Mesenchymal stem cell (in vitro differentiated cells and primary cell): ENCODE measurements at regions not wholly inside any gene's neighbourhood (a gene's known extent, or its start where the extent isn't known, plus 50 kb on each side); places are given as distances from the start of the nearest gene placed in this dataset.

Experiments
- DNase-seq: peaks from one replicate; pipeline ENCODE4 v3.0.0-alpha.2; 2013
- H2AFZ ChIP-seq: one replicate; pipeline ENCODE4 v1.6.1; 2013; ENCODE audit warnings: low read depth, mild to moderate bottlenecking, control low read depth, inconsistent platforms, low read length, moderate library complexity
- H2AK5ac ChIP-seq: 2 replicates; pipeline ENCODE4 v1.6.1; 2013; ENCODE audit warnings: low read length, moderate library complexity, mild to moderate bottlenecking, inconsistent platforms; ENCODE audit not compliant: severe bottlenecking
- H2BK120ac ChIP-seq: one replicate; pipeline ENCODE4 v1.6.1; 2013; ENCODE audit warnings: low read depth, mild to moderate bottlenecking, inconsistent platforms, low read length, moderate library complexity
- H2BK12ac ChIP-seq, 2 experiments: one replicate each; pipeline ENCODE4 v1.6.1; 2013; ENCODE audit warnings: inconsistent platforms in 2 of 2, low read length in 2 of 2, mild to moderate bottlenecking in 2 of 2, moderate library complexity in 2 of 2, control low read depth in 1 of 2
- H2BK15ac ChIP-seq: one replicate; pipeline ENCODE4 v1.6.1; 2013; ENCODE audit warnings: mild to moderate bottlenecking, low read depth, inconsistent platforms; ENCODE audit not compliant: poor library complexity, severe bottlenecking
- H2BK5ac ChIP-seq: 2 replicates; pipeline ENCODE4 v1.6.1; 2013; ENCODE audit warnings: low read depth, mild to moderate bottlenecking, low read length, control low read depth, inconsistent platforms; ENCODE audit not compliant: poor library complexity, severe bottlenecking
- H3K14ac ChIP-seq, 2 experiments: one replicate each; pipeline ENCODE4 v1.6.1; 2013; ENCODE audit warnings: inconsistent platforms in 2 of 2, low read length in 2 of 2, control low read depth in 1 of 2, mild to moderate bottlenecking in 1 of 2, moderate library complexity in 1 of 2
- H3K18ac ChIP-seq, 2 experiments: one replicate each; pipeline ENCODE4 v1.6.1; 2013; ENCODE audit warnings: inconsistent platforms in 2 of 2, low read length in 2 of 2, control low read depth in 1 of 2, low read depth in 1 of 2, mild to moderate bottlenecking in 1 of 2
- H3K23ac ChIP-seq, 2 experiments: one replicate each; pipeline ENCODE4 v1.6.1; 2013; ENCODE audit warnings: inconsistent platforms in 2 of 2, low read length in 2 of 2, mild to moderate bottlenecking in 2 of 2, moderate library complexity in 2 of 2, control low read depth in 1 of 2
- H3K27ac ChIP-seq: 2 replicates; pipeline ENCODE4 v1.5.1; 2013; ENCODE audit warnings: mild to moderate bottlenecking, moderate library complexity, low read length, control low read depth, inconsistent platforms; ENCODE audit not compliant: poor library complexity, severe bottlenecking
- H3K27me3 ChIP-seq, 2 experiments: 2 replicates each; pipeline versions ENCODE4 v1.6.1 to v1.7.0; 2013; ENCODE audit warnings: low read length in 2 of 2, mild to moderate bottlenecking in 2 of 2, moderate library complexity in 2 of 2, control low read depth in 1 of 2, inconsistent platforms in 1 of 2; ENCODE audit not compliant: control insufficient read depth in 1 of 2, insufficient read depth in 1 of 2
- H3K36me3 ChIP-seq, 2 experiments: 2 replicates each; pipeline versions ENCODE4 v1.6.1 to v1.7.0; 2013; ENCODE audit warnings: low read length in 2 of 2, control low read depth in 1 of 2, inconsistent platforms in 1 of 2, low read depth in 1 of 2, mild to moderate bottlenecking in 1 of 2; ENCODE audit not compliant: insufficient read depth in 2 of 2, control insufficient read depth in 1 of 2
- H3K4ac ChIP-seq, 2 experiments: one replicate each; pipeline ENCODE4 v1.6.1; 2013; ENCODE audit warnings: inconsistent platforms in 2 of 2, low read length in 2 of 2, mild to moderate bottlenecking in 2 of 2, moderate library complexity in 2 of 2, control low read depth in 1 of 2, low read depth in 1 of 2
- H3K4me1 ChIP-seq: 2 replicates; pipeline ENCODE4 v1.6.1; 2013; ENCODE audit warnings: low read depth, low read length, control low read depth; ENCODE audit not compliant: control insufficient read depth, insufficient read depth
- H3K4me2 ChIP-seq: 2 replicates; pipeline ENCODE4 v1.6.1; 2013; ENCODE audit warnings: low read length, mild to moderate bottlenecking, inconsistent platforms; ENCODE audit not compliant: poor library complexity, severe bottlenecking
- H3K4me3 ChIP-seq, 2 experiments: 2 replicates each; pipeline versions ENCODE4 v1.5.1 to v1.7.0; 2013; ENCODE audit warnings: low read length in 2 of 2, mild to moderate bottlenecking in 2 of 2, control low read depth in 1 of 2, low read depth in 1 of 2; ENCODE audit not compliant: insufficient read depth in 1 of 2
- H3K79me1 ChIP-seq: replicated peaks from 2 replicates; pipeline ENCODE4 v1.6.1; 2013; ENCODE audit warnings: mild to moderate bottlenecking, control low read depth, low read length, inconsistent platforms; ENCODE audit not compliant: poor library complexity, severe bottlenecking
- H3K9ac ChIP-seq: 2 replicates; pipeline ENCODE4 v1.7.0; 2013; ENCODE audit warnings: mild to moderate bottlenecking, low read length, moderate library complexity
- H3K9me3 ChIP-seq: 2 replicates; pipeline ENCODE4 v1.7.0; 2013; ENCODE audit warnings: mild to moderate bottlenecking, low read length; ENCODE audit not compliant: control insufficient read depth
- H4K8ac ChIP-seq: one replicate; pipeline ENCODE4 v1.6.1; 2013; ENCODE audit warnings: inconsistent platforms, mild to moderate bottlenecking, low read length, moderate library complexity
- H4K91ac ChIP-seq: one replicate; pipeline ENCODE4 v1.6.1; 2013; ENCODE audit warnings: mild to moderate bottlenecking, low read length, inconsistent platforms
- WGBS: methylation state at CpG from one replicate; pipeline ENCODE4 v1.1.7; 2013; ENCODE audit warnings: mixed read lengths; 5-methylcytosine and 5-hydroxymethylcytosine counted together

GRCh38 chr13:76724421-76724820, 161.8 kb downstream of the KCTD12 start:
- DNase-seq, result no peak
- Histone ChIP-seq H3K4me2 (no peak overlapping the region), H3K27me3 (no peaks in the 10 kb centered on the region), H3K36me3 (no peaks in the 10 kb centered on the region), H3K18ac (no peak overlapping the region), H3K23ac (no peak overlapping the region), H2AK5ac (no peak overlapping the region), H3K14ac (no peak overlapping the region), H3K27ac (no peak overlapping the region), H3K9ac (no peak overlapping the region), H4K91ac (no peak overlapping the region), H3K4ac (no peak overlapping the region), H2BK15ac (no peak overlapping the region), H4K8ac (no peak overlapping the region), H3K79me1 (no peaks in the 10 kb centered on the region), H3K4me3 (peak overlapping the region in 1 of 2 experiments; percentile 11), H2BK12ac (peak overlapping the region in 1 of 2 experiments; percentile 11), H3K4me1 (peaks cover 3% of the 10 kb centered on the region), H2BK120ac (no peak overlapping the region), H2AFZ (no peak overlapping the region), H2BK5ac (no peak overlapping the region), H3K9me3 (no peaks in the 10 kb centered on the region)
- WGBS, result 92% methylated on average over 2 of the region's 2 CpGs

GRCh38 chr13:76723551-76724232, 162.5 kb downstream of the KCTD12 start:
- Histone ChIP-seq H2AFZ (no peak overlapping the region), H3K36me3 (no peaks in the 10 kb centered on the region), H3K9ac (peak overlapping the region; percentile 40), H3K27me3 (no peaks in the 10 kb centered on the region), H3K4me2 (no peak overlapping the region), H4K91ac (peak overlapping the region; percentile 59), H2BK120ac (peak overlapping the region; percentile 43), H3K27ac (peak overlapping the region; percentile 78), H2BK15ac (no peak overlapping the region), H2BK12ac (peak overlapping the region in 1 of 2 experiments; percentile 84), H3K4me3 (peak overlapping the region in 1 of 2 experiments; percentile 15), H3K9me3 (no peaks in the 10 kb centered on the region), H2AK5ac (no peak overlapping the region), H3K79me1 (no peaks in the 10 kb centered on the region), H3K14ac (no peak overlapping the region), H2BK5ac (no peak overlapping the region), H3K18ac (peak overlapping the region; percentile 14 to 70), H3K23ac (no peak overlapping the region), H3K4me1 (peaks cover 3% of the 10 kb centered on the region), H3K4ac (no peak overlapping the region), H4K8ac (peak overlapping the region; percentile 66)
- 29% methylated on average over 4 of the region's 5 CpGs for WGBS
- DNase-seq, result peak; percentile 89

GRCh38 chr13:76722782-76723181, 163.4 kb downstream of the KCTD12 start:
- Histone ChIP-seq H3K27me3 (no peaks in the 10 kb centered on the region), H4K91ac (no peak overlapping the region), H3K4me1 (peaks cover 3% of the 10 kb centered on the region), H3K27ac (no peak overlapping the region), H2BK12ac (peak overlapping the region in 1 of 2 experiments; percentile 23), H2BK5ac (no peak overlapping the region), H2BK15ac (peak overlapping the region; percentile 48), H2AK5ac (peak overlapping the region; percentile 81), H2AFZ (no peak overlapping the region), H3K4me2 (no peak overlapping the region), H3K23ac (no peak overlapping the region), H3K14ac (no peak overlapping the region), H3K18ac (peak overlapping the region in 1 of 2 experiments; percentile 60), H4K8ac (no peak overlapping the region), H3K79me1 (no peaks in the 10 kb centered on the region), H3K9me3 (no peaks in the 10 kb centered on the region), H2BK120ac (no peak overlapping the region), H3K4ac (no peak overlapping the region), H3K9ac (no peak overlapping the region), H3K36me3 (no peaks in the 10 kb centered on the region), H3K4me3 (no peak overlapping the region)
- no CpG with 5 or more reads among the region's 1 CpG for WGBS
- DNase-seq, result no peak

GRCh38 chr13:76720821-76721220, 165.4 kb downstream of the KCTD12 start:
- H4K91ac ChIP-seq, result no peak overlapping the region

More at GRCh38 chr13:76720821-76721220, 165.4 kb downstream of the KCTD12 start:
- no peaks in the 10 kb centered on the region for H3K27me3 ChIP-seq
- H3K4me3 ChIP-seq, result no peak overlapping the region
- H4K8ac ChIP-seq, result peak overlapping the region; percentile 23
- DNase-seq, result no peak
- peaks cover 3% of the 10 kb centered on the region for H3K4me1 ChIP-seq
- H3K9me3 ChIP-seq, result no peaks in the 10 kb centered on the region
- no peak overlapping the region for H3K23ac ChIP-seq
- no peak overlapping the region for H2AFZ ChIP-seq
- H3K4ac ChIP-seq, result no peak overlapping the region
- no peak overlapping the region for H3K14ac ChIP-seq
- no peak overlapping the region for H2BK5ac ChIP-seq
- peak overlapping the region; percentile 7 for H2BK15ac ChIP-seq
- H3K4me2 ChIP-seq, result no peak overlapping the region
- H2BK120ac ChIP-seq, result peak overlapping the region; percentile 19
- H3K9ac ChIP-seq, result no peak overlapping the region
- H3K36me3 ChIP-seq, result no peaks in the 10 kb centered on the region
- H3K18ac ChIP-seq, result peak overlapping the region in 1 of 2 experiments; percentile 50
- H2BK12ac ChIP-seq, result peak overlapping the region; percentile 13 to 23
- H3K79me1 ChIP-seq, result no peaks in the 10 kb centered on the region
- WGBS, result no CpG with 5 or more reads among the region's 1 CpG
- no peak overlapping the region for H2AK5ac ChIP-seq
- no peak overlapping the region for H3K27ac ChIP-seq
